Peyer's patch (tissue), 4 donors: ENCODE measurements at regions not wholly inside any gene's neighbourhood (a gene's known extent, or its start where the extent isn't known, plus 50 kb on each side); places are given as distances from the start of the nearest gene placed in this dataset.
A peak's percentile ranks its signal among the peaks of the same experiment; 100 is the strongest.

ENCODE experiments used
- DNase-seq, 3 donors: peaks; one replicate each; pipeline ENCODE4 v3.0.0-alpha.2; 2017 to 2019
- H3K27ac ChIP-seq, 4 donors: fragments of 200-600 bp; sonication (generic); one replicate each; pipeline ENCODE4 v1.5.1; 2016 to 2019
- H3K27me3 ChIP-seq, 2 donors: fragments of 200-600 bp; sonication (generic); one replicate each; pipeline ENCODE4 v1.5.1; 2019
- H3K36me3 ChIP-seq, 3 donors: fragments of 200-600 bp; sonication (generic); one replicate each; pipeline ENCODE4 v1.5.1; 2016 to 2019
- H3K4me1 ChIP-seq, 4 donors: fragments of 200-600 bp; sonication (generic); one replicate each; pipeline ENCODE4 v1.5.1; 2016 to 2019
- H3K4me3 ChIP-seq, 4 donors: fragments of 200-600 bp; sonication (generic); 1 replicate in 3 of 4; 2 replicates in 1 of 4; pipeline ENCODE4 v1.5.1; 2016 to 2019; ENCODE audit warnings: mild to moderate bottlenecking in 1 of 4
- H3K9me3 ChIP-seq, 4 donors: fragments of 200-600 bp; sonication (generic); one replicate each; pipeline ENCODE4 v1.5.1; 2016 to 2019; ENCODE audit warnings: mild to moderate bottlenecking in 1 of 4
- POLR2A ChIP-seq, 2 donors: fragments of 450-650 bp; IDR thresholded peaks; one replicate each; pipeline ENCODE4 v1.5.1; 2017; ENCODE audit warnings: antibody characterized with exemption in 2 of 2, mild to moderate bottlenecking in 2 of 2, moderate library complexity in 2 of 2
- TF ChIP-seq, protein P1 (sequence below), 6 experiments: fragments of 450-650 bp in 4 of 6; fragments of 200-600 bp in 2 of 6; sonication (generic) in 1 of 6; IDR thresholded peaks; one replicate each; pipeline ENCODE4 v1.5.1; 2017 to 2019; ENCODE audit warnings: antibody characterized with exemption in 6 of 6, mild to moderate bottlenecking in 3 of 6, moderate library complexity in 1 of 6

GRCh38 chr9:72460342-72461312 lies 60.8 kb upstream of the TMC1 start:
- no peak for DNase-seq
- H3K36me3 ChIP-seq: no peaks in the 10 kb centered on the region
- H3K4me1 ChIP-seq: no peaks in the 10 kb centered on the region
- no peak overlapping the region for H3K4me3 ChIP-seq
- H3K9me3 ChIP-seq: no peaks in the 10 kb centered on the region
- peak overlapping the region in 1 of 4 donors; percentile 28 for H3K27ac ChIP-seq
- no peaks in the 10 kb centered on the region for H3K27me3 ChIP-seq
- TF ChIP-seq POLR2A (IDR thresholded peaks at IDR 0.05): no peak
- TF ChIP-seq, protein P1, sequence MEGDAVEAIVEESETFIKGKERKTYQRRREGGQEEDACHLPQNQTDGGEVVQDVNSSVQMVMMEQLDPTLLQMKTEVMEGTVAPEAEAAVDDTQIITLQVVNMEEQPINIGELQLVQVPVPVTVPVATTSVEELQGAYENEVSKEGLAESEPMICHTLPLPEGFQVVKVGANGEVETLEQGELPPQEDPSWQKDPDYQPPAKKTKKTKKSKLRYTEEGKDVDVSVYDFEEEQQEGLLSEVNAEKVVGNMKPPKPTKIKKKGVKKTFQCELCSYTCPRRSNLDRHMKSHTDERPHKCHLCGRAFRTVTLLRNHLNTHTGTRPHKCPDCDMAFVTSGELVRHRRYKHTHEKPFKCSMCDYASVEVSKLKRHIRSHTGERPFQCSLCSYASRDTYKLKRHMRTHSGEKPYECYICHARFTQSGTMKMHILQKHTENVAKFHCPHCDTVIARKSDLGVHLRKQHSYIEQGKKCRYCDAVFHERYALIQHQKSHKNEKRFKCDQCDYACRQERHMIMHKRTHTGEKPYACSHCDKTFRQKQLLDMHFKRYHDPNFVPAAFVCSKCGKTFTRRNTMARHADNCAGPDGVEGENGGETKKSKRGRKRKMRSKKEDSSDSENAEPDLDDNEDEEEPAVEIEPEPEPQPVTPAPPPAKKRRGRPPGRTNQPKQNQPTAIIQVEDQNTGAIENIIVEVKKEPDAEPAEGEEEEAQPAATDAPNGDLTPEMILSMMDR (IDR thresholded peaks at IDR 0.05): no peak

GRCh38 chr9:72459308-72459707 lies 62.1 kb upstream of the TMC1 start:
- Histone ChIP-seq H3K9me3 (no peaks in the 10 kb centered on the region), H3K36me3 (no peaks in the 10 kb centered on the region), H3K4me3 (no peak overlapping the region), H3K27me3 (no peaks in the 10 kb centered on the region), H3K27ac (no peak overlapping the region), H3K4me1 (no peaks in the 10 kb centered on the region)
- no peak for TF ChIP-seq POLR2A (IDR thresholded peaks at IDR 0.05)
- TF ChIP-seq, protein P1 (IDR thresholded peaks at IDR 0.05): no peak
- DNase-seq: no peak

DNA sequence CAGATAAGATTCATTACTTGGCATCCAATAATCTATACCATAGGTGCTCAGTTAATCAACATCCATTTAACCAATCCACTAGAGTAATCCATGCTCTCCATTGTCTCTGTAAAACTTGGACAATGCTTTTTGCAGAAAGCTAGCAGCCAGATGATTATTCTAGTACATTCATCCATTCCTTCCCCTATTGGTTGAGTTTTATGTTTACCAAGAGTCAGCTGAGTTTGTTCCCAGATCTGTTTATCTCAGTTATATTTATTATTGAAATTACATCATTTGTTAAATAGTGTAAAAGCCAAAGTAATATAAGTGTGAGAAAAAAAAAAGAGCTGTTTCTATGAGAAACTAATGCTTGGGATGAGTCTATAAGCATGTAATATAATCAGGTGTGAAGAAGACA lies 63.3 kb upstream of the TMC1 start:
- H3K27me3 ChIP-seq: no peaks in the 10 kb centered on the region
- H3K27ac ChIP-seq: no peak overlapping the region
- DNase-seq: no peak
- no peaks in the 10 kb centered on the region for H3K4me1 ChIP-seq
- no peak overlapping the region for H3K4me3 ChIP-seq
- H3K9me3 ChIP-seq: no peaks in the 10 kb centered on the region
- TF ChIP-seq POLR2A (IDR thresholded peaks at IDR 0.05): no peak
- TF ChIP-seq, protein P1 (IDR thresholded peaks at IDR 0.05): no peak
- H3K36me3 ChIP-seq: no peaks in the 10 kb centered on the region

DNA sequence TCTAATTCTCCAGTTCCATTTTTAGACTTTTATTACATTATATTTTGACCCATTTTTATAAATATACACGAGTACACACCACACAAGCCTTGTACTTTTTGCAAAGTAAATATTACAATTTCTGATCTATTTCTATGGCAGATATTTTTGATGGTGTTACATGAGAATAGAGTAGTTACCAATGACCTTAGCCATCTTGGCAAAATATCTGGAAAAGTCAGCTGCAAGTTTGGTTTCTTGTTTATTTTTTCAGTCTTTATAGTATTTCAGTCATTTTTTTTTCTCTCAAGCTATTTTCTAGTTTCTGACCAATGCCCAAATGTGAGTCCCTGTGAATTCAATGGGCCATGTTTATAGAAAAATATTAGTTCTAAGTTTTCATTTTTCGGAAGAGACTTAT lies 64.0 kb upstream of the TMC1 start:
- Histone ChIP-seq H3K9me3 (no peaks in the 10 kb centered on the region), H3K36me3 (no peaks in the 10 kb centered on the region), H3K27me3 (no peaks in the 10 kb centered on the region), H3K4me1 (no peaks in the 10 kb centered on the region), H3K4me3 (no peak overlapping the region), H3K27ac (no peak overlapping the region)
- no peak for DNase-seq
- no peak for TF ChIP-seq POLR2A (IDR thresholded peaks at IDR 0.05)
- TF ChIP-seq, protein P1 (IDR thresholded peaks at IDR 0.05): no peak

DNA sequence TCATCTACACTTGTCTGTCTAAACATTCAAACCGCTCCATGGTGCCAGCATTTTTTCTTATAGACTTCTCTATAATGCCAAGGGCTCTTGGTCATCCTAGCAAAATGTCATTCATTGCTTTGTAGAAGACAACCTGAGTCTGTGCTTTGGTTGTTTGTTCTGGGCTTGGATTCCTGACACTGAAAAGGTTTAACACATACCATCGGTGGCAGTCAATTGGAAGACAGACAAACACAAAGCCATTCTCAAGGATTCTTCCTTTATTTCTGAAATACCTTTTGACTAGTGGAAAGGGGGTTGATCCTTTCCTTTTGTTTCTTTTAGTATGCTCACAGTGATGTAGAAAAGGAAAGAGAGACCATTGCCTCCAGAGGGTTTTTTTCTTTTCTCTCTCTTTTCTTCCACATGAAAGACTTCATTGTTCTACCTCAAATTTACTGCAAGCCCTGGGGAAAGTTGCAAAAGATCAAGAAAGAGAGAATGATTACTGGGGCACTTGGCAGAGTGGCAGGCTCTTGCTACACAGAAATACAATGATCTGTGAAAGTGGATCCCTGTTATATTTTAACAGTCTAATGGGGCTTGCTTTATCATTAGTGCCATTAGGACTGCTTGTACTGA lies 66.4 kb upstream of the TMC1 start:
- no peak overlapping the region for H3K27ac ChIP-seq

More for the DNA sequence above, 66.4 kb upstream of the TMC1 start:
- TF ChIP-seq POLR2A (IDR thresholded peaks at IDR 0.05): no peak
- TF ChIP-seq, protein P1 (IDR thresholded peaks at IDR 0.05): no peak
- no peak for DNase-seq
- Histone ChIP-seq H3K36me3 (no peaks in the 10 kb centered on the region), H3K9me3 (no peaks in the 10 kb centered on the region), H3K27me3 (no peaks in the 10 kb centered on the region), H3K4me3 (no peak overlapping the region), H3K4me1 (no peaks in the 10 kb centered on the region)
